ENCODE measurements at regions not wholly inside any gene's neighbourhood (a gene's known extent, or its start where the extent isn't known, plus 50 kb on each side); places are given as distances from the start of the nearest gene placed in this dataset.

- no peak overlapping the region for H3K4me3 ChIP-seq (ENCODE audit: low read depth, low read length)
- DNase-seq (ENCODE audit: low read depth, low spot score): no peak
- TF ChIP-seq CTCF (IDR thresholded peaks at IDR 0.05; ENCODE audit: low read depth, low read length): no peak
- in situ Hi-C loops (cut with HindIII; ENCODE audit: low sequenced_read_pairs): no loop called here
Observed at GRCh38 chr5:44868541-44868940, 59.8 kb downstream of the MRPS30 start.

- TF ChIP-seq CTCF (IDR thresholded peaks at IDR 0.05; ENCODE audit: low read depth, low read length): no peak
- no peak for DNase-seq (ENCODE audit: low read depth, low spot score)
- in situ Hi-C loops (cut with HindIII; ENCODE audit: low sequenced_read_pairs): no loop called here
- no peak overlapping the region for H3K4me3 ChIP-seq (ENCODE audit: low read depth, low read length)
Observed at GRCh38 chr5:44869928-44870327, 61.2 kb downstream of the MRPS30 start.

- TF ChIP-seq CTCF (IDR thresholded peaks at IDR 0.05; ENCODE audit: low read depth, low read length): no peak
- DNase-seq (ENCODE audit: low read depth, low spot score): no peak
- H3K4me3 ChIP-seq (ENCODE audit: low read depth, low read length): no peak overlapping the region
- in situ Hi-C loops (cut with HindIII; ENCODE audit: low sequenced_read_pairs): no loop called here
Observed at GRCh38 chr5:44870430-44870829, 61.7 kb downstream of the MRPS30 start.

GRCh38 chr5:44871401-44871800 is 62.7 kb downstream of the MRPS30 start:
- in situ Hi-C loops (cut with HindIII; ENCODE audit: low sequenced_read_pairs): no loop called here
- no peak overlapping the region for H3K4me3 ChIP-seq (ENCODE audit: low read depth, low read length)
- DNase-seq (ENCODE audit: low read depth, low spot score): no peak
- TF ChIP-seq CTCF (IDR thresholded peaks at IDR 0.05; ENCODE audit: low read depth, low read length): no peak

GRCh38 chr5:44875661-44876605 is 67.2 kb downstream of the MRPS30 start:
- in situ Hi-C loops (cut with HindIII; ENCODE audit: low sequenced_read_pairs): no loop called here
- no peak for TF ChIP-seq CTCF (IDR thresholded peaks at IDR 0.05; ENCODE audit: low read depth, low read length)
- H3K4me3 ChIP-seq (ENCODE audit: low read depth, low read length): no peak overlapping the region
- peak; percentile 92 for DNase-seq (ENCODE audit: low read depth, low spot score)

GRCh38 chr5:44881266-44881665 is 72.5 kb downstream of the MRPS30 start:
- no peak for DNase-seq (ENCODE audit: low read depth, low spot score)
- in situ Hi-C loops (cut with HindIII; ENCODE audit: low sequenced_read_pairs): no loop called here
- no peak for TF ChIP-seq CTCF (IDR thresholded peaks at IDR 0.05; ENCODE audit: low read depth, low read length)
- H3K4me3 ChIP-seq (ENCODE audit: low read depth, low read length): no peak overlapping the region

All from astrocyte of the spinal cord (primary cell).